Midbrain (tissue), 1 donor: ENCODE measurements at regions not wholly inside any gene's neighbourhood (a gene's known extent, or its start where the extent isn't known, plus 50 kb on each side); places are given as distances from the start of the nearest gene placed in this dataset.

Experiments used
- DNase-seq: peaks from one replicate; lab custom pipeline; 2025; lab: John Stamatoyannopoulos, UW

DNA sequence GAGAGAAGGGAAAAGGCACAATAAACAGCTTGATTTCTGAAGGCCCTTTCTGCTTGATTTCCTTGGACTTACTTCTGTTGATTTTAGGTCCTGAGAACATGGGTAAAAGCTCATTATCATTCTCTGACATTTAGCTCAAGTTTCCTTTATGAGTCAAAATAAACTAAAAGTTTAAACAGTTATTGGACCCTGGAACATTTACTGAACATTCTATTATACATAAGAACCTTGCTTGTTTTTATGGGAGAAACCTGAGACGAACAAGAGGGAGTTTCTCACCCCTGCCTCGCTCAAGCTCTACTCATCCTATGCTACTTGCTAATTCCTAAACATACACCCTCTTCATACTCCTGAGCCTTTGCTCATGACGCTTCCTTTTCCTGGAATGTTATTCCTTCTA lies 538.3 kb upstream of the PKN2 start:
- no peak for DNase-seq

DNA sequence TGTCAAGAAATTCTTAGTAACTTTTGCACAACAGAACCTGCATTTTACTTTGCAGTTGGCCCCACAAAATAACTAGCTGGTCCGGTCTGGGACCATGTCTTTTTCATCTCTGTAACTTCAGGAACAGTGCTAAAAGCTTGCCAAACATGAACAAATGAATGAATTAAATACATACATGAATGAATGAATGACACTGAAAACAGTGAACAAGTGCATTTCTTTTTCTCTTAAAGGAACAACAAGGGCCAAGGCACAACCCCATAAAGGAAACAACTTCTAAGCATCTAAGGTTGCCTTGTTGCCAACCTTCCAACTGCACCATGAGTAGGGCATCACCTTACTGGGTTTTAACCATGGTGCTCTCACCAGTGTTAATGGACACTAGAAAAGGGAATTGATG lies 534.4 kb upstream of the PKN2 start:
- no peak for DNase-seq

DNA sequence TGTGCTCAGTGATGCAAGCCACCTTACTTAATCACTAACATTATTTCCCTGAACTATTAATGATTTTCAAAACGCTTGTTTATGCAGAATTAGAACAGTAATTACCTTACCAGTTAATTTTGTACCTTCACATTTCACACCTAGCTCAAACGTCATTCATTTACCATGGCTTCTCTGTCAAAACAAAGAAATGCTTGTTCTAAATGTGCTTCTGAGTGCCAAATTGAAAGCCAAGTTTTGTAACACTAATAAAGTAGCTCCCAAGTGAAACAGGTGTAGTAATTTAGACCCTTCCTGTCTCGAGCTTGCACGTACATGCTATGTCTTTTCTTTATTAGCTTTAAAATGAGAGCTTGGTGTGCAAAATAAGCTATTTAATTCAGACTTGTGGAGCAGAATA lies 533.7 kb upstream of the PKN2 start:
- DNase-seq: no peak

DNA sequence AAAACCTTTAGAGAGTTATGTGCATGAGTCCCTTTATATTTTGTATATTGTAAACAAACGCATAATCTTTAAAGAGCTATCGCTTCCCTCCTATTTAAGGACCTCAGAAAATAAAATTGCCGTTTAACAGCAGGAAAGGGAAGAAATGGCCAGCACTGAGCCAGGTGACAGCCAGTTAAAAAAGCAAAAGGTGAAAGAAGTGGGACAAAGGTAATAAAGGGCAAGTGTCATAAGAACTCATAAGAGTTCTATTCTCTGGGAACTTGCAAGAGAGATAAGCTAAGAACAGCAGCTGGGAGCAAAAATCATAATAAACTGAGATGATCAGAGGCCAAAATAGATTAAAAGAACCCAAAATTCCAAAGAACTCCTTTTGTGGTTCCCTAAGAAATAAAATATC lies 520.9 kb upstream of the PKN2 start:
- DNase-seq: no peak

DNA sequence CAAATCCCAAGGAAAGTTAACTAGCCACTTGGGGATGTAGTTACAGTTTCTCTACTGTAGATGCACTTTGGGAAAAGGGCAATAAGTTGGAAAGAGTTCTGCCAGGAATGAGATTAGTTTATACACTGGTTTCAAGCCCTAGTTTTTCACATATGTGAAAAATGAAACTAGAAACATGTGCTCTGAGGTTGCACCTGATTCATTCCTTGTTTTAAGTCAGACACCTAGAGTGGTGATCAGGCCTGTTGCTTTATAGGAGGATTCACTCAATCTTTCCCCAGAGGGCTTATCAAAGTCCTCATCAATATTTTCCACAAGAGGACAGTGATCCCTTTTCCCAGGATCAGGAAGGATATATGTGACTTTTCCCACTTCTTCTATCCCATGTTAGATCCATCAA lies 515.9 kb upstream of the PKN2 start:
- DNase-seq: no peak

DNA sequence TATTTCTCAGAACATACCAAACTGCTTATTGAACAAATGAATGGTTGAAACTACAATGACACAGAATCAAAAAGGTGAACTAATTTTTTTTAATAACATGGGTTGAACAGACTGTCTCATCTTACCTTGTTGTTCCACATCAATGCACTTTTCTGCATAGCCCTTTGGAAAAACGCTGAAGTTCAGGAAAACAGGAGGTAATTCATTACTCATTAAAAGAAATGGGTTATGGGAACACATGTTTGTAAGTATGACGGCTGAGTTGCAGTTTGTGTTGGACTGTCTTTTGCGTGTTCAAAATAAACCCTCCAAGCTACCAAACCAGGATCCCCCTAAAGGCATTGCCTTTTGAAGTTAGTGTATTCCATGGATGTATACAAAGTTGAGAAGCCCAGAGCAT lies 514.9 kb upstream of the PKN2 start:
- no peak for DNase-seq

DNA sequence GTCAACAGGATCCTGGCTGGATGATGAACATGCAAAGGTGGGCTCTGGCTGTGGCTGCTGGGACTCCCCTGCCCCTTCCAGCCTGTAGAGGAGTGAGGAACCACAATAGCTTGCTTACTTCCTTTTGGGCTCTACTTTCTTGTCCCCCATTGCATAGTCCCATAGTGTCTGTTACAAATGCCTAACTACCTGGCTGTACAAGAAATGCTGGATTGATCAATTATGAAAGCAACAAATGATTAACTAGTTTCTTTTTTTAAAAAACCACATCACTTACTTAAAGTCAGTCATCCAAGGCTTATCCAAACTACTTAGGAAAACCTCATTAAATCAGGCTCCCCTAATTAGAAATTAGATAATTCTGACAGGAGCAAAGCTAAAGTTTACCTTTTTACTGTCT lies 514.1 kb upstream of the PKN2 start:
- DNase-seq: no peak

DNA sequence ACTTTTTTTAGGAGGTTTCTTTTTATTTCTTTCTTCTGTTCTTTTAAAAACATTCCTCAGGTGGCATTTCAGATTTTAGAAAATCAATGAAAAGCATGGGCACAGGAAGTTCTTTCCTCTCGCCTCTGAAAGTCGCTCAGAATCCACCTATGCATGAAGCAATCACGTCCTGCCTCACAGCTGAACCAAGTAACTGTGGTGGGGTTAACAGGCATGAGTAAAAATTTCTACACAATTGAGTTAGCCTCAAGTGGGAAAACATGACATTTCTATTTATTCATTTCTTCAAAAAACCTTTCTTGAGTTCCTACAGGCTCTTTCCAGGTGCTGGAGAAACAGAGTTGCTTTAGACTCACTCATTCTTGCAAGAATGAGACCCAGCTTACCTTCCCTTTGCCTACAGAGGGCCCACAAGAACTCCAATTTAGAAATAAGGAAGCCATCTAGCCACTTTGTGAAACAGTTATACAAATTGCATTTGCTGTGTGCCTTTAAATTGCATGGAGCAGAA lies 508.9 kb upstream of the PKN2 start:
- DNase-seq: no peak

DNA sequence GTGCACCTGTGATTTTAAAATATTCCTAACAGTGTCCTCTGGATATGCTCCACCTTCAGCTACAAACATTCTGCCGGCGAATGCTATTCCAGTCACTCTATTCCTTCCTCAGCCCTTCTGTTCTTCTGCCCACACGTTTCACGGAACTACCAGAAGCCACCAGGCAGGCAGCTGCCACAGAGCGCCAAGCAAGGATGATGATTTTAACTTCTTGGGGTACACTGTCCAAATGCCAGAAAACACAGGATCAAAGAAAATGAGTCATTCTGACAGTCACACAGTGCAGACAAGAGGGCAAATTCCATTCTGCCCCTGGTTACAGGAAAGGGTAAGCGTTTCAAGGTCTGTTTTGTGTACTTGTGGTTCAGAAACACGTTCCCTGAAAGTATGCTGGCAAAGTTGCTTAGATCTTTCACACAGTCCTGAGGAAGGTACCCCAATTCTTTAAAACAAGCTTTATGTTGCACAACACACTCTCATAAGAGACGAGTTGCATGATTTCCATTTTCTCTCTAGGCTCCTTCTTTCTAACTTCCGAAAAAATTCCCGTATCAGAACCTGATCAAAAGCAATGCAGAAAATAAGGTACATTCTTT lies 508.3 kb upstream of the PKN2 start:
- DNase-seq: no peak

DNA sequence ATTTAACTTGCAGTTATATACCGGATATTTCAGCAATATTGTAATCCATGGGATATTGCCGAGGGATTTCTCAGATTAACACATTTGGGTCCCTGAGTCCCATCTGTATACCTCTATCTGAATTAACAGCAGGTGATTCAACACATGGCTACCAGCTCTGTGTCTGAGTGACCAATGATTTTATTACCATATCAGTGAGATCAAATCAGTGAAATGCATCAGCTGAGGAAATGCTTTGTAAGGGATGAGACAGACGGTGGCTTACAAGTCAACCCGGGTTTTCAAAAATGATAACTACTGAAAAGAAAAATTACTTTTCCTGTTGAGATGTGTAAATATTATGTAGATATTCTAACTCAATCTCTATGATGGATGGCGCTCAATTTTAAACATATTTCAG lies 504.1 kb upstream of the PKN2 start:
- no peak for DNase-seq

DNA sequence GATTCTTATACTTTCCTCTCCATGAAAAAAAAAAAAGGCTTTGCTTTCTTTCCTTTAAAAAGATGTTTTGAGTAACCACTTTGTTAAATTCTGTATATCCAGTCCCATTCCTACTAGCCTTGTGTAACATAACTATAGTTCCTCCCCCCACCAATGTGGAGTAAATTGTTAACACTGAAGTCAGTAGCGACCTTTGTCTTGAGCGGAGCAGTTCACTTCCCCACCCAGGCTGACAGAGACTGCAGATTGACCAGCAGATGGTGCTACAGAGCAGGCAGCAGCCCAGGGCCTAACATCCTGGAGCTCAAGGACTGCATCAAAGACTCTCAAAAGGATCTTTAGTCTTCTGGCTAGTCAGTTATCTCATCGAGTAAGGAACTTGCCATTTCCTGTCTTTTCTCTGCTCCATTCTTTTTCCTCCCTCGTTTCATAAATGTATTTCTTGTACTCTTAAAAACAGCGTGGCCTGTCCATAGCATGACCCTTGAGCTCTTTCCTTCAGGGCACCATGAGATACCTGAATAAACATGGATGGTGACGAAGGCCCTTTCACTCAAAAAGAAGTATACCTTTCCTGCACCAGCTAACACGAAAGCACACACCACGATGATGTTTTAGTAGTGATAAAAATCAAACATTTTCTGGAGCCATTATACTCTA lies 503.5 kb upstream of the PKN2 start:
- peak; percentile 86 for DNase-seq

DNA sequence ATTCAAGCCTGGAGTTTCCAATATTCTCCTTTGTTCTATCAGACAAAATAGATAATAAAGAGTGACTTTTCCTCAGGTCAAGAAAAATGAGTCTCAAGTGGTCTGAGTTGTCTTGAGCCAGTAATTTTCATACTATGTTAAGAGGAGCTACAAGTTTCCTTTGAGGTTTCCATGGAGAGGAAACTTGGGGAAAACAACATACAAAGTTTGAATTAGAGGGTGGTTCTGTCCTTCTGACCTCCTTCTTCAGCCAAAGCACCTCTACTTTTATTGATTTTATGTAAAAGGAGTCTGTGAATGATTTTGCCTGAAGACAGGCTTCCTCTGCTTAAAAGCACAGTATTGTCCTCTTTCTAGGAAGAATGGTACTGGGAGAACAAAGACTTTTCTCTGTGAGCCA lies 497.2 kb upstream of the PKN2 start:
- DNase-seq: no peak

DNA sequence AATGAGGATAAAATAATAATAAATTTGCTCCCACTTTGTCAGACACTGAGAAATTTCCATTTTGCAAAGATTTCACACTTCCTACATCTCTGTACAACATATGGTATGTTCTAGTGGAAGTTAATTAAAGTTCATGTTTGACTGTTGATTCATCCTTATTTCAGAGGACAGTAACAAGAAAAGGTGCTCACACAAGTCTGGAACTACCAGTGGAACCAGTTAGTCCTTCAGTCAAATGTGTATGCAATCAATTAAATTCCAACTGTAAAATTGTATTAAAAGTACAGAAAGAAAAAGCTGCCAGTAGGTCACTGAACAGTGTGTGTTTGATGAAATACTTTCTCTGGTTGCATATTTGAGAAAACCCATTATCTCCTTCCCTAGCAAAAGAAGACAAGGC lies 496.0 kb upstream of the PKN2 start:
- DNase-seq: no peak

DNA sequence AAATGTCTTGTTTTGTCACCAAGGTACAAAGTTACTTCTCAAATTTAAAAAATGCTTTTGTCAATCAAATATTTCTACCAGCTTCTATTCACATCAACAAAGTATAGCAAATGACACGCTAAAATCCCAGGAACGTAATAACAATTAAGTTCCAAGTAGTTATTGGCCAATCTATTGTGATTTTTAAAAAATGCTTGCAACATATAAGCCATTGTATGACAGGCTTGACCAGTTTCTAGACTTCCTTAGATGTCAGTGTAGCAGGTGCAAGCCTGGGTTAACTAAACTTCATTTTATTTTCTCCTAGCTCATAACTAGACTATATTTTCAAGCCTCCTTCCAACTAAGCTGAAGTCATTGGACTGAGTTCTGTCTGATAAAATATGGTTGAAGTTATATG lies 494.5 kb upstream of the PKN2 start:
- no peak for DNase-seq

DNA sequence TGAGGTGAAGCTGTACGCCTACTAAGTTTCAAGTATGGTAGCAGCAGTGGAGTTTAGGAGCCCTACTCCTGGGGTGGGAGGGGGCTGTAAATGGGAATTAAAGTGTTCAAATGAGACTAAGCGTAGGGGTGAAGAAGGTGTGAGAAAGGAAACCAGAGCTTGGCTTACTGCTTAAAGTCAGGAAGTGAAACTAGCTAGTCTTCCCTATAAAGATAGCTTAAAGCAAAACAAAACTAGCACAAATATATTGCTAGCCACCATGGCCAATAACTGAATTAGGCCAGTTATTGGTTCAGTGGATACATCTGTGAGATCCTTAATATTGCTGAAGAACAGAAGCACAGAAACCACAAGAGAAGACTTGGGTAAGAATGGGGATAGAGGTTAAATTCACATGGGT lies 492.2 kb upstream of the PKN2 start:
- no peak for DNase-seq

DNA sequence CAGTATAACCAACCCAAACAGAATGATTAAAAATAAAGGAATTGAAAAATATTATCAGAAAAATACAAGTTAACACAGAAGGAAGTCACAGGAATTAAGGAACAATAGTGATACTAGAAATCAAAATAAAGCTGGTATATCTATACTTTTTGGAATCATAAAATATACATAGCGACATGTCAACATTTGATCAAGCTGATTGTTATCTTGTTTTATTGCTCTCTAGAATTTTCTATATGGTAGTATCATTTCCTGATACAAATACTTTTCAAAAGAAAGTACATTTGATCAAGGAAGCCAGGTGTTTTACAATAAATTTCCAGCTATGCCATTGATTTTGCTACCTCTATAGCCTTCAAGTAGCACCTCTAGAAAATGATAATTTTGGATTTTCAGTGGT lies 489.5 kb upstream of the PKN2 start:
- DNase-seq: no peak

DNA sequence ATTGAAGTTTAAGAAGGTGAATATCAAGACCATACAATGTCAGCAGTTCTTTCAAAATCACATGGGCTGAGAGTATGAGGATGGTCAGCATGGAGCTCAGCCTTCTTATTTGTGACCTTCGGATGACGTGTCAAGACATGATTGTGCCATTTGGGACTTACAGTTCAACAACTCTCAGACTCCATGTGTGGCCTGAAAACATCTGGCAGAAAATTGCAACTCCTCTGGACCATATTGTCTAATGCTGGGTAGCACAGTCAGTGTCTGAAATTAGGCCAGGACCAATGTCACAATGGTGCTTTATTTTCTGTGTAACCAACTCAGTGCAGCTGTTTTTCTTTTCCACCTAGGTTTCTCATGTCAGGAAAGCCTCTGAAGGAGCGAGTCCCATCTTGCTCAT lies 483.5 kb upstream of the PKN2 start:
- no peak for DNase-seq

DNA sequence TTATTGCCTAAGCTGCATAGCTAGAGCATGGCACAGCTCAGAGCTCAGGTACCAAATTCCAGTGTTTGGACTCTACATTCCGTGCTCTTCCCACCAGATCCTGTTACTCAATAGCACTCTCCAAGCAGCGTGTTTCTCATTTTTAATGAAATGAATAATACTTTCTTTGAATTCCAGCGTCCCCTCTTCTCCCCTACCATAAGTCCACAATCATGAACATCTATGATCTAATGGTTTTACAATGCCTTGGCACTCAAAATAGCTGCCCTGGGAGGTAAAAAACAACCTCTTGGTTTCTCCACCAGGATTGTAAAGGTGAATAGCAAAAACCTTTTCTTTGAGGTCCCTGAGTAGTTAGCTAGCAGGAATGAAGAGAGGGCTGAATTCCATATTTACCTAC lies 480.0 kb upstream of the PKN2 start:
- DNase-seq: no peak

DNA sequence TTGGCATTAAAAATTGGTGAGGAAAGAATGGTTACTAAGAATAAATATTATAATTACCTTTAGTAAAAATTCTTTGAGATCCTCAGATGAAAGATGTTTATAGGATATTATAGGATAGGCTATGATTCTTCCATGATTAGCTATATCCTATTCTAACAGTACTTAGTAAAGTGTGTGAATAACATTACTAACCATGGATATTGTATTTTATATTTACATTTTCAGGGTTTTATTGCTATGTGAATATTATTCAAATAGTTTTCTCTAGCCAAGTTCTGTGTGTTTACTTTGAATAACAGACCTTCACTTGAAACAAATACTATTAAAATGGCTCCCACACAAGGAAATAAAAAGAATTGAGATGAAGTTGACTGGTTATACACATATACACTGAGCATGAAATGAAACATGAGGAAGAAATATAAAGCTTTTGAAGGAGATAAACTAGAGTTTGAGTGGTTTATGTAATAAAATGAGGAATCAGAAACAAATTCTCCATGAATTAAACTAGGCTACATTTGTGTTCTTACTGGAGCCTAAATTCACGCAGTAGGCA lies 479.4 kb upstream of the PKN2 start:
- DNase-seq: no peak

DNA sequence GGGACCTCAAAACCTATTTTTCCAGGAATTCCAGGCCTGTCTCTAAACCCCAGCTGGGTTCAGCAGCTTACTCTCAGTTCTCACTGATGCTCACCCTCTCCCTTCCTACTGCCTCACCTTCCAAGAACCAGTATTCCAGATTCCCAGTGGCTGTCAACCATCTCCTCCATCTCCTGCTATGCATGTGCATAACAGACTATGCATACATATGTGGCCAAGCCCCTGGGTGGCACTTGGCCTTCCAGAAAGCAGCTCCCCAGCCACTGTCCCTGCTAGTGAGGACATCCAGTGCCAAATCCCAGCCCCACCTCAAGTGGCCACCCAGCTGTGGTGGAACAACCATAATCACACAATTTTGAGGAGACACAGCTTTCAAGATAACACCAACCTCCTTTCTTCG lies 475.7 kb upstream of the PKN2 start:
- DNase-seq: no peak

DNA sequence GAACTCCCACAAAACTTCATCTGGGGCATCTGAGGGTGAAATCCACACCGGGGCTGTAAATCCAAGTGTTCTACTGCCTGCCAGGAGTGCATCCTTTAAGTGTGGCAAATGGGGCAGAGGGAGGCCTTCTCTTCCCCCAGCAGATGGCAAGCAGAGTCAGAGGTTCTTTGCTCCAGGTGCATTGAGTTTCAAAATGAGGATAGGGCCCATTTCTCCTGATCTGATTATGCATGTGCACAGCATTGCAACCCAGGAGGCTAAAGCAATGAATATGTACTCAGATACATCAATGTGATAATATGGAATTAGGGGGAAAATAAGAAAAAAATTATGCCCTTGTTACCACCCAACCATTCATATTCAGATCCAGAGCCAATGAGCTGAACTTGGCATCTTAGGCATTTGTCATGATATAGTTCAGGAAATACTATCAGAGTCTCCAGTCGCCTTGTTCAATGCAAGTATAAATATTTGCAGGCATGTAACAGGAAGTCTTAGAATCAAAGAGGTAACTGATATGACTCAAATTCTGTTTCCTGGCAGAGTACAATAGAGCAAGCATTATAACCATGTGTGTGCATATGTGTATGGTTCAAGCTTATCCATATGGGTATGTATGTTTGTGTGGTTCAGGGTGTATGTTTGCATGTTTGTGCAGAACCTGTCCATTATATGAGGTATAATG lies 473.8 kb upstream of the PKN2 start:
- no peak for DNase-seq

DNA sequence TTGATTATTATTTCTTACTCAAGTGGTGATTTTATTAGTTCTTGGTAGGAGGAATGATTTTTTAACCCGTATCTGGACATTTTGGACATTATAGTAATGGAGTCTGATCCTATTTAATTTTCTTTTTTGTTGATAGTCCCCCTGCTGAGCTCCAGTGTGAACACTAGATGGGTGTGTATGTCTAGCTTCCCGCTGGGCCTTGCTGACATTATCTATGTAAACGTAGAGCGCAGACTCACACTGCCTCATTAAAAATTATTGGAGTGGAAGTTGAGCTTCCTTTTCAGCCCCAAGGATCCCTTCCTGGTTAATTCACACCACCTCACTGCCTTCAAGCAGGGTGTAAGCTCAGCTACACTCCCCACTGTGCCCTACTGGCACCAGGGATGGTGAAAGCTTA lies 467.6 kb upstream of the PKN2 start:
- DNase-seq: no peak

DNA sequence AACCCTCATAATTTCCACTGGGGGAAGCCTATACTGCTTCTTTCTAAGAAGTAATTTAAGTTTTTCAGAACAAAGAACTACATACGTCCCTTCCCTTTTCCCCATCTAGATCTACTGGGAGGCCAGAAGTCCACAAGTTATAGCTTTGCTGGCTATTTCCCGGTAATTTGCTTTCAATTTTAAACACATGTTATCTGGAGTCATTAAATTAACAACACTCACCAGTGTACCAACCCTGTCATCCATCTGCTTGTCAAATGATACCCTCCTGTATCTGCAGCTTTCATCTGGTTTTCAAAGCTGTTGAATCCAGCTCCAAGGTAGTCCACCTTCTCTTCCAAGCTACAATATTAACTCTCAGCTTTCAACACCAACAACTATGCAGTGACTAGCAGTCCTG lies 466.7 kb upstream of the PKN2 start:
- no peak for DNase-seq
